Ureter (tissue), 1 donor: ENCODE measurements at regions not wholly inside any gene's neighbourhood (a gene's known extent, or its start where the extent isn't known, plus 50 kb on each side); places are given as distances from the start of the nearest gene placed in this dataset.
"Not testable (repeated sequence)": the region's sequence is repeated elsewhere in the genome, so short reads cannot be mapped to it uniquely, and the experiment has no call there.

ENCODE experiments used
- DNase-seq: peaks from one replicate; pipeline ENCODE4 v3.0.0-alpha.2; 2020; ENCODE audit warnings: low spot score
- donor health status: DM: yes; HTN: yes; CAD: no.

DNA sequence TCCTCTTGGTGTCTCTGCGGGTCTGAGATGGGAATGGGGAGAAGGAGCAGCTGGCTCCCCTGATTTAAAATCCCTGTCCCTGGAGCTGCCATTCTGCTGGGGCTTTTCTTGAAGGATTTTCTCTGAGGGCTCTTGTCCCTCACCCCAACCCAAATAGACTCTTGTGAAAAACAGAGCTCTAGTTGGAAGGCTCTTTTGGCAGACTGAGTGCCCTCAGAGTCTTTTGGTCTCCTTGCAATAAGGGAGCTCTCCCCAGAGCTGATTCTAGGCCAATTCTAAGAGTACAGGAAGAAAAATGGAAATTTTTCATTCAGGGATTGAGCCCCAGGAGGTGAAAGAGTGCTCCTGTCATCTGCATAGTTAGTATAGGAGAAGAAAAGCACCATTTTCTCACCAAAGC lies 238.3 kb downstream of the COG6 start:
- no peak for DNase-seq

DNA sequence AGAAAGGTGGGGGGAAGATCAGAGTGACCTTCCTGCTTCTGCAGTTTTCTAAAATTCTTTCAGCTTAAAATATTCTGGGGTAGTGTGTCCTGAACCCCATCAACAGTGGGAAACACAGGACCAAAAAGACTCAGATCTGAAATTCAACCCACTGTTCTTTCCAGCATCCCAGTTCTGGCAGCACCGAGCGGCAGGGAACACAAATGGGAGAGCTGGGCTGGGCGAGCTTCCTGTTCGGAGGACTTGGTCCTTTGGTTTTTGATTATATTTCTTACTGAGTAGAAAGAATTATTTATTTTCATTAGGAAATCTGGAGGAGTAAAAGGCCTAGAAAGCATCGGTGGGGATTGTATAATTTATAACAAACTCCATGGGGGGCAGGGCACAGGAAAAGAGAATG lies 239.1 kb downstream of the COG6 start:
- DNase-seq: no peak

DNA sequence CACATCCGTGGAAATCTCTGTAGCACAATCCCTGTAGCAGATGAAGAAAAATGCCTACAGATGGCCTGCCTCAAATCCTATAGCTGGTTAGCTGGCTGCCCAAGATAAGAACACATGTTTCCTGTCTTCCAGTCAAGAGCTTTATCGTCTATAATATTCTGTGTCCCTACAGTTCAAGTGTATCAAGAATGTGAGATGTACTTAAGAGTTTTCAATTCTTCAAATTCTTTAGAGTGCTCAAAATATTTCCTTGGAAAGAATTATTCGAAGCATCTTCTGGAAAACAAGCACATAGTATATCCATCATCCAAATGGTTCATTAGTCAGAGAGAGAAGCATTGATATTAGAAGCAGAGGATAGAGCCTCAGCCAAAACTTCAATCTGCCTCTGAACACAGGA lies 239.8 kb downstream of the COG6 start:
- no peak for DNase-seq

DNA sequence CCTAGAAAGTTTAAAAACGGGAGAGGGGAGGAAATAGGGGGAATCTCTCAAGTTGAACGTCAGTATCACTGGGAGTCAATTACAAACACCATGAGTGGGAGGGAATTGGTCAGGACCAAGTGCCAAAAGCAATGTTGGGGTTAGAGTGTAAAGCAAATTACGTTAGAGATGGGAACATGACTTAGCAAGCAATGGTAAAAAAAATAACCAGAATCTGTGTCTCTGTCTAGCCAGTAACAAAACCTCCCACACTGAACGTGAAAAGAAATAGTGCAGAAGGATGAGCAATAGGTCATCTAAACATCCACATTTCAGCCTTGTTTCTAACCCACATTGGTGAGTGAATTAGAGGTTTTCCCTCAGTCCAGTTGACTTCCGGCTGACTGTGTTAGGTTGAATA lies 242.2 kb downstream of the COG6 start:
- no peak for DNase-seq

DNA sequence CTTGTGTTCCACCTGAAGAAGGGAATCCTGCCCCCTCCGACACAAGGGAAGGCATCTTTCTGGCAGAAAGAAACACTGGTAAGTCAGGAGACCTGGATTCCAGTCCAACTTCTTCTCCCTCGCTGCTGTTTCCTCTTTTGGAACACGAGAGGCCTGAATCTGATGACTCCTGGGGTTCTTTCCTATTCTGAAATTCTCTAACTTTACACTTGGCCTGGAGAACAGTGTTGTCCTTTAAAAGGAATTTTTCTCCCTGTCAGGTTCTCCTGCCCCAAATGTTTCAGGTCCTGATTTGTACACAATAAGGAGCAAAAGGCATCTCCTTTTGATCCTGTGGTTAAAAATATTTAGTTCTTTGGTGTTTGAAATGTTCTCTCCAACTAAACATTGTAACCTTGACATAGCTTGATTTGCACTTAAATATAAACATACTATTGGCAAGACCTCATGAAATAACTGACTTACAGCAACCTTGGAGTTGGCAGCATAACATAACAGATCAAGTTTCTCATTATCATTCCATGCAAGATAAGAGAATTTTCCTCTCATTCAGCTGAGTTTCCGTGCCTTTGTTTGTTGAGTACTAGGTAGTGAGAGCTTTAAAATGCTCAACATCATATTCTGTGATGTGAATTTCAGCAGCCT lies 244.8 kb downstream of the COG6 start:
- no peak for DNase-seq

DNA sequence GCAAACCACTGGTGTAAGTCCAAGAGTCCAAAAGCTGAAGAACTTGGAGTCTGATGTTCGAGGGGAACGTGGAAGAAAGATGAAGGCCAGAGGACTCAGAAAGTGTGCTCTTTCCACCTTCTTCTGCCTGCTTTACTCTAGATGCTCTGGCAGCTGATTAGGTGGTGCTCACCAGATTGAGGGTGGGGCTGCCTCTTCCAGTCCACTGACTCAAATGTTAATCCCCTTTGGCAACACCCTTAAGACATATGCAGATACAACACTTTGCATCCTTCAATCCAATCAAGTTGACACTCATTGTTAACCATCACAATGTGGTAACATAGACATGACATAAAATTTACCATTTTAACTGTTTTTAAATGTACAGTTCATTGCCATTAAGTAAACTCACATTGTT lies 249.5 kb downstream of the COG6 start:
- DNase-seq: no peak

DNA sequence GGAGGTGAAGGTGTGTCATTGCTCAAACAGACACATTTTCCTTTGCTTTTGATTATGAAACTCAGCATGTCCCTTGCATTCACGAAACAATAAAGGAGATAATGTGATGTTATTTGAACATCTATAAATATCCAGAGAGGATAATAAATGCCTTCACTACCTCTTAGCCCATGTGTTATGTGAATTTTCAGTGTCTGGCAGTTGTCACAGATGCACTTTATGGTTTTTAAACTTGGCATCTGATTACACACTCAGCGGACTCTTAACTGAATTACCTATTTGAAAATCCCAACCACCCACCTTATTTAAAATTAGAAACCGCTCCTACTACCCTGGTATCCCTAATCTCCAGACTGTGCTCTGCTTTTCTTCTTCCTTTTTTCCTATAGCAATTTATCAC lies 254.2 kb downstream of the COG6 start:
- DNase-seq: no peak

DNA sequence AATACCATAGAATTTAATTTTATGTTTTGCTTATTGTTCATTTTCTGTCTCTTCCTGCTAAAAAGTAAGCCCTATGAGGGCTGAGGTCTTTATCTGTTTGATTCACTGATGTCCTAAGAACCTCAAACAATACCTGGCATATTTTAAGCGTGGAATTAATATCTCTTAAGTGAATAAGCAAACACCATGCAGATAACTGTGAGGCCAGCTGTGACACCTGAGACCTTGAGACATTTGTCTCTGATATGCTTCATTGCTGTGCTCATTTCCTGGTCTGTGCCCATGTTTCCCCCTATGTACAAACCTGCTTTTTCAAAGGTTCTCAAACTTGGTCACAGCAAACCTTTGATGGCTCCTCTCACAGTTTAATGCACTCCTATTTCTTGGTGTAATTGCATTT lies 254.6 kb downstream of the COG6 start:
- no peak for DNase-seq

DNA sequence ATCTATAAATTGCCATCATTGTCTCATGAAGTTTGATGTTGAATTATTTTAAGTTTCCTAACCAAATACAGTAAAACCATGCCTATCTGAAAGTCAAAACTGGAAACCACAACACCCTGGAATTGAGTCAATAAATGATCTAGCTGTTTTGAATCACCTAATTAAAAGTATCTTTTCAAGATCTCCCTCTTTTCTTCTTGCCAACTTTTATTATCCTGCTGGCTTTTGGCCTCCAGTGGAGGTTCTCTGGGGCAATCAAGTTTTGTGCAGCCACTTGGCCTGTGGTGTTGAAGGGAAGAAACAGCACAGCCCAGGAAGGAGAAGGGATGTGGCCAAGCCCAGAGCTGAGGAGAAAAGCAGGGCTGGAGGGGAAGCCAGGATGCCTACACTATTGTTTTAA lies 255.4 kb downstream of the COG6 start:
- no peak for DNase-seq

DNA sequence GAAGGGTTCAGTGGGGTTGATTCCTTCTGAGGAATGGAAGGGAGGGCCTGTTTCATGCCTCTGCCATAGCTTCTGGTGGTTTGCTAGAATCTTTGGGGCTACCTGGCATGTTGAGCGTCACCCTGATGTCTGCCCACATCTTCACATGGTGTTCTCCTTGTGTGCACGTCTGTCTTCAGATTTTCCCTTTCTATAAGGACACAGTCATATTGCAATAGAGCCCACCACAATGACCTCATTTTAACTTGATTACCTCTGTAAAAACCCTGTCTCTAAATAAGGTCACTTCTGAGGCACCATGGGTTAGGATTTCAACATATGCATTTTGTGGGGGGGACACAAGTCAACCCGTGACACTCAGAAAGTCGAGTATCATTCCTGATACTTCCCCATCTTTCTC lies 257.9 kb downstream of the COG6 start:
- no peak for DNase-seq

DNA sequence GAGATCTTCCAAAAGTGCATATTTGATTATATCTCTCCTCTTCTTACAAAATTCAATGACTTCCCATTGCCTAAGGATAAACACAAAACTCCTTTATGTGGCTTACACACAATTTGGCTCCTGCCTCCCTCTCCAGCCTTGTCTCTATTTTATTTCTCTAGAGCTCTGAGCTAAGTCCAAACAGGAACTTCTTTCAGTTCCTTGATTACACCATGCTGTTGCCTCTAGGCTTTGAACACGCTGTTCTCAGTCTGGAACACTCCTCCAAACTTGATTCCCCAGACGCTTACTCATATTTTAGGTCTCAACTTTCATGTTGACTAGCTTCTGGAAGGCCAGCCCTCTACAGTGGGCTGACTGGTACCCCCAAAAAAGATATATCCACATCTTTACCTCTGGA lies 258.5 kb downstream of the COG6 start:
- no peak for DNase-seq

DNA sequence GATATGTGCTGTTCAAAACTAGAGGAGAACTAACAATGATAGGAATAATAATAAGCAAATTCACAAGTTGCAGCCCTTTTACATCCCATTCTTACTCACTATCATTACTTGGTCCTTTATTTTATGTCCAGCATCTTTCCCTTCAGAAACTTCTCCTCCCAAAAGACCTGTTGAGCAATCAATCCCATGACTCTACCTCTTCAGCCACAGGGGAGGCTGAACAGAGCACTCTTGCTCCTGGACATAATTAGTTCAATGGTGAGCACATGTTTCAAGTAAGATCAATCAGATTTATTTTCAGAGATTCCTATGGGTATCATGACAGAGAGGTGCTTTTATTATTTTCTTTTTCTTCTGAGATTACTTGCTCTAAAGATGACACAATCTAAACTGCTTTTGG lies 260.0 kb downstream of the COG6 start:
- no peak for DNase-seq

DNA sequence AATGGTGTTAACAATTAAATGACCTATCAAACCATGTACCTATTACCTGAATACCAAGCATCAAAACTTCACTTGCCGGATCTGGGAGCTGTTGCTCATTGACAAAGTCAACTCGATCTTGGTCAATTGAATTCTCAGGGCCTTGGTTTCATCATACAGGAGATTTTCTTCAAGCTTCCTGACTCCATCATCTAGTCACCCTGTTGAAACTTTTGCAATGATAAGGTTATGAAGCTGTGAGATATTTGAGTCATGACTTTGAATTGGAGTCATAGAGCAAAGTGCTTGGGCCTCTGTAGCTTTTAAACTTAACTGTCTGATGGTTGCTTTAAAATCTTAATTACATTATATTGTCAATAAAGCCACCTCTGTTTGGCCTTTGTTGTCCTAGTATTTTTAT lies 260.9 kb downstream of the COG6 start:
- no peak for DNase-seq

DNA sequence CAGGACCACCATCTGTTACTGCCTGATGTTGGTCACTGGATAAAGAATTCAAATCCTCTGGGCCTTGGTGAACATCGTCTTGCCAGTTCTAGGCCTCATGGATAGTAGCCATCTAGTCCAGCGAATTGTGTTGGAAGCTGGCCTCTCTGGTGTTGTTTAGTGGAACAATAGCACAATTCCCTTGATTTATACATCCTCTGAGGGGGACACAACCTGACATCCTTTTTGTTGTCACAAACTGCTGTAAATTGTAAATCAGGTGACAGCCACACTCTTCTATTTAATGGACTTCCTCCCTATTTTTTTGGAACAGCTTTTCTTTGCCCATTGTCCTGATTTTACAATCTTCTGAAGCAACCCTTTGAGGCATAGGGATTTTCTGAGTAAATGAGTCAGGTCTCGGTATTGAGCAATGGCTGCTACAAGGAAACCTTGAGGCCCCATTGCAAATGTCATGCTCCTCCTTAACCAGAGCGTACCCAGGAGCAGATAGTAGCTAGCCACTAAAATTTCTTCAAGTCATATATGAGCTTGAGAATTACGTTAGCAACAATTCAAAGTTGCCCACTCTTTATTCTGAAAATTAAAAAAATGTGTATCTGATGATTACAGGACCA lies 263.3 kb downstream of the COG6 start:
- DNase-seq: no peak

DNA sequence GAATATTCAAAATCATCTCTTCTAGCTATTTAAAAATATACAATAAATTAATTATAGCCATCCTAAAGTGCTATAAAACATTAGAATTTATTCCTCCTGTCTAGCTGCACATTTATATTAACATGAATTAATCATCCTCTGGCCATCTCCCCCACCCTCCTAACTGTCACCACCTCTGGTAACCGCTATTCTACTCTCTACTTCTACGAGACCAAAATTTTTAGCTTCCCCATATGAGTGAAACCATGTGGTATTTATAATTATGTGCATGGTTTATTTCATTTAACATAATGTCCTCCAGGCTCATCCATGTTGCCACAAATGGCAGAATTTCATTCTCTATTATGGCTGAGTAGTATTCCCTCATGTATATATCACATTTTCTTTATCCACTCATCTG lies 265.2 kb downstream of the COG6 start:
- no peak for DNase-seq

DNA sequence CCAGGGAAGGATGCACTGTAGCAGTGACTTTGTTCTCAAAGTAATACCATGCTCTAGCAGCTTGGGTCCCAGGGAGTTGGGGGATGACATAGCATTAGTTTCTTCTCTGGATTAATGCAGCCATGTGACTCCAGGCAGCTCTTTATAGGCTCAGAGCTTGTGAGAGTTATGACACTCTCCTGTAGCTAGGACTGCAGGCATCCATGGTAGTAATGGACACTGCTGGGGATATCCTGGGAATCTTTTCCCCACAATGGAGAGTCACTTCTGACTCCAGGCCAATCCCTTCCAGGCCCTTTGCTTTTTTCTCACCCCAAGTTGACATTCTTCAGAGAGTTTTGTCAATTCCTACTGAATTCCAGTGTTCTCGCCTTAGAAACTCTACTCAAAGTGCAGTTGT lies 270.9 kb downstream of the COG6 start:
- no peak for DNase-seq

DNA sequence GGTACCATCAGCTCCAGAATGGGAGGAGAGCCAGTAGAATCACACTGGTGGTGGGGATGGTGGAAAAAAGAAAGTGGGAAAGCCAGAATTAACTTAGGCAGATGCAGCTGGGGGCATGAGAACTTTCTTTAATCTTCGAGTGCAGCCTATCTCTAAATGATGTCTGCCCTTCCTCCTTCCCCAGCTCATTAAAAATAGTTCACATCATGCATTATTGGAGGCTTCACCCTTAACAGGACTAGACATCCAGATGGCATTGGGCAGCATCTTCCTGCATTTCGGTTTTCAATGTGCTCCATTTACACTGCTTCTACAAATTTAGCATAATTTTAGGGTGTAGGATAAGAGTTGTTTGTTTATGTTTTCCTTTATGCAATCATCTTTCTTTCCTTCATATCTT lies 272.8 kb downstream of the COG6 start:
- no peak for DNase-seq

DNA sequence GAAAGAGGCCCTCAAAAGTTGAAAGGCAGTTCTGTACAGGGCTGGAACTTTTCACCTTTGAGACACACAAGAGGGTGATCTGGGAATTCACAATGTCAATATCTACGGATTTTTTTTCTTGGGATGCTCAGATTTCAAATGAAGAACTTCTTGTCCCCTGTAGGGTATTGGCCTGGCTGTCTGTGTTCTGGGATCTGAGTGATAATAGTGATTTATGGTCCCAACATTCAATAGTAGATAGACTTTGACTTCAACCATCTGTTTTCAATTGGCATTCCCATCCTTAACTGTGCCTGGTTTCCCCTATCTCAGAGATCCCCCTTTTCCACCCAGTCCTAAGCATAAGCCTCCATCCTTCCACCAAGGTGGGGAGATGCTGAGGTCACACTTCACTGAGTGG lies 274.1 kb downstream of the COG6 start:
- DNase-seq: no peak

DNA sequence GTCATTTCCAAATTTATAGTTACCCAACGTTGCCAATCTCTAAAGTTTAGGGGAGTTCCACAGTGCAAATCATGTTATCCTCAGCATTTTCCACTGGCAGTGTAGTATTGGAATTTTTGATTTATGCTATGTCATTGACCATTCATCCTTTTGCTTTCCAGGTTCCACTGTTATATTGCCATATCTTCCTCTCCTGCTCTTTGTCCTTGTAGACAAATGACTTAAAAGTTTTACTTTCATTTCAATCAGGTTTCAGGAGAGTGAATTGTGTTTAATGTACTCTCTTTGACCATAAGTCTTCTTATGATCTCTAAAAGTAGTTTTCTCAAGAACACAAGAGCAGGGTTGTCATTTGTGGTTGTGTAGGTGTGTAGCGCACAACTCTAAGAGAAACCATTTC lies 274.6 kb downstream of the COG6 start:
- DNase-seq: no peak

DNA sequence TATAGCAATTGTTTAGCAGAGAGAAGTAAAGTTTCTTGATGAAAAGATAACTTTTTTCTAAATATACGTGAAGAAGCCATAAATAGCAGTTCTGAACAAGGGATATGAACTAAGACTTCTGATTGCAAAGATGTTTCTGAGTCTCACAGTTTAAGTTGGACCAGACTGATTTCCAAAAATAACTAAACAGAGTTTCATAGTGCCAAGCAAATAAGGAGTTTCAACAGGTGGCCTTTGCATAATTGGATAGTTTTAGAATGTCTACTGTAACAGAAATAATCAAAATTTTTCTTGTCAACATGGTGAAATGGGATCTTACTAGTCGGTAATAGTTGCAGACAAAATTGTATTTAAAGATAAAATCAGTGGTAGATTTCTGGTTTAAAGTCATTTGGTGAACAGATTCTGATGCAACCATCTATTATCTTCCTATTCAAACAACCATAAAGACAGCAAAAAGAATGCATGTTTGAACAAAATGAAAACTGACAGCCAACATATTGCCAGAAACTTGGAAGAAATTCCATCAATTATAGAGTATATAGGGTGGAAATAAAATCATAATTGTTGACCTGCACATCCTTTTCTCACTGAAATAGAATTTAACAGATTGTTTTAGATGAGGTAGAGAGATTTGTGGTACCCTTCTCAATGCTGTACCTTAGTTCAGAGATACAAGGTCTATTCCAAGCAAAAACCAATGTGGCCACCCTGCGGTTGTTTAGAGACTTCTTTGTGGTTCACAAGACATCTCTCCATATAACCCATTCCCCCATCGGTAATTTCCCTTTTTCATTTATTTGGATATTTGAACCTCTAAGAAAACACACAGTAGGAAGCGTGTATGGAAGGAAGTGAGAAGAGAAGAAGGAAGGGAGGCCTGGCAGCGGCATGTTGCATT lies 275.3 kb downstream of the COG6 start:
- DNase-seq: no peak

DNA sequence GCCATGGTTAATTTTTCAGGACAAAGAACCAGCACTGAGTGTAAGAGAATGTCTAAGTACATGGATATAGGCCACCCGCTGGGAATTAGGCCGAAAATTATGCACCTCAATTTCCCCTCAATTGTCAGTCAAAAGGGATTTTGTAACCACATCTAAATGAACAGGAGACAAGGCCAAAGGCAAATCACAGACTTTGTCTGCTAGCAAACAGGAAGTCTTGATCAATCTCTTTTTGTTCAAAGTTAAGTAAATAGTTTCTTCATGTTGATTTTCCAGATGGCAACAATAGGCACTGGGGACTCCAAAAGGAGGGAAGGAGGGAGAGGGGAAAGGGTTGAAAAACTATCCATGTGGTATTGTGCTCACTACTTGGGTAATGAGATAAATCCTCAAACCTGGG lies 276.0 kb downstream of the COG6 start:
- no peak for DNase-seq

DNA sequence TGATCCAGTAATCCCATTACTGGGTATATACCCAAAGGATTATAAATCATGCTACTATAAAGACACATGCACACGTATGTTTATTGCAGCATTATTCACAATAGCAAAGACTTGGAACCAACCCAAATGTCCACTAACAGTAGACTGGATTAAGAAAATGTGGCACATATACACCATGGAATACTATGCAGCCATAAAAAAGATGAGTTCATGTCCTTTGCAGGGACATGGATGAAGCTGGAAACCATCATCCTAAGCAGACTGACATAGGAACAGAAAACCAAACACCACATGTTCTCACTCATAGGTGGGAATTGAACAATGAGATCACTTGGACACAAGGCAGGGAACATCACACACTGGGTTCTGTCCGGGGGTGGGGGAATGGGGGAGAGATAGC lies 277.1 kb downstream of the COG6 start:
- DNase-seq: not testable (repeated sequence)

DNA sequence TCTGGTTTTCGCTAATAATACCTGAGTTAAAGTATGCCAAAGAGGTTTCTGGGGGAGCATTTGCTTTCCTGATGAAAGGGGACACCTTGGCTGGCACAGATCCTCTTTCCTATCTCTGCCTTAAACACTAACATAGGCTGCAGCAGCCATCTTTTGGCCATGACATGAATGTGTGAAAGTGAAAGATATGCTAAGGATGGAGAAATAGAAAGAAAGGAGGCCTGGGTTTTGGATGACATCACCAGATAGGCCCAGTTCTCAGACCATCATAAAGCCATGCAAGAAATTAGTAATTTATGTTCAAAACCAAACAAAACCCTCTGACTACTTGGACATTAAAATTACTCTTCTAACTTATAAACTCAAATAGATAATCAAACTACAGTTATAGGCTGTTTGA lies 279.7 kb downstream of the COG6 start:
- no peak for DNase-seq
